Stimulated activated CD8-positive, alpha-beta memory T cell treated with anti-CD3 and anti-CD28 coated beads, Interleukin-15, amount 100 ng/mL, for 1 hour (primary cell): ENCODE measurements at regions not wholly inside any gene's neighbourhood (a gene's known extent, or its start where the extent isn't known, plus 50 kb on each side); places are given as distances from the start of the nearest gene placed in this dataset.

ENCODE experiments used
- DNase-seq: peaks from one replicate; pipeline ENCODE4 v3.0.0-alpha.2; 2020; ENCODE audit warnings: low read depth

GRCh38 chr15:60057554-60057953, 53.4 kb downstream of the FOXB1 start:
- DNase-seq: no peak

DNA sequence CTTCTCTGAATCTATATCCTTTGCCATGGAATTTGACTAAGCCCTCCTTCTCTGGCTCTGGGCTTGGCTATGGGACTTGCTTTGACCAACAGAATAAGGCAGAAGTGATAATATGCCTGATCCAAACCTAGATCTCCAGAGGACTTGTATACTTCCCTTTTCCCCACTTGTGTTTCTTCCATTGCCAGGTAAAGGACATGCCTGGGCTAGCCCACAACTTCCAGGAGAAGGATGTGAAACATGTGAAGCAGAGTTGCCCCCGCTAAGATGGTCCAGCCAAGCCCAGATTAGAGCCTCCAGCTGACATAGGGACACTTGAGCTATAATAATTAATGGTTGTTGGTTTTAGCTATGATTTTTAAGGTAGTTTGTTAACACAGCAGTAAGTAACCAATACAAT, 55.1 kb downstream of the FOXB1 start:
- DNase-seq: no peak

- DNase-seq: no peak
Observed at GRCh38 chr15:60061758-60062157, 57.6 kb downstream of the FOXB1 start.

- DNase-seq: no peak
Observed at GRCh38 chr15:60062826-60063225, 58.7 kb downstream of the FOXB1 start.

GRCh38 chr15:60065951-60066350, 61.8 kb downstream of the FOXB1 start:
- no peak for DNase-seq

- no peak for DNase-seq
Observed at GRCh38 chr15:60070838-60071493, 66.9 kb downstream of the FOXB1 start.

- DNase-seq: no peak
Observed at GRCh38 chr15:60072826-60073465, 68.8 kb downstream of the FOXB1 start.

GRCh38 chr15:60073466-60073840, 69.3 kb downstream of the FOXB1 start:
- no peak for DNase-seq

- no peak for DNase-seq
Observed at GRCh38 chr15:60074181-60074885, 70.2 kb downstream of the FOXB1 start.

GRCh38 chr15:60076045-60076444, 71.9 kb downstream of the FOXB1 start:
- no peak for DNase-seq

- no peak for DNase-seq
Observed at GRCh38 chr15:60076582-60077276, 72.6 kb downstream of the FOXB1 start.

GRCh38 chr15:60077581-60078359, 73.7 kb downstream of the FOXB1 start:
- DNase-seq: no peak

- DNase-seq: no peak
Observed at GRCh38 chr15:60079210-60079609, 75.1 kb downstream of the FOXB1 start.

GRCh38 chr15:60081976-60082375, 77.9 kb downstream of the FOXB1 start:
- DNase-seq: no peak

DNA sequence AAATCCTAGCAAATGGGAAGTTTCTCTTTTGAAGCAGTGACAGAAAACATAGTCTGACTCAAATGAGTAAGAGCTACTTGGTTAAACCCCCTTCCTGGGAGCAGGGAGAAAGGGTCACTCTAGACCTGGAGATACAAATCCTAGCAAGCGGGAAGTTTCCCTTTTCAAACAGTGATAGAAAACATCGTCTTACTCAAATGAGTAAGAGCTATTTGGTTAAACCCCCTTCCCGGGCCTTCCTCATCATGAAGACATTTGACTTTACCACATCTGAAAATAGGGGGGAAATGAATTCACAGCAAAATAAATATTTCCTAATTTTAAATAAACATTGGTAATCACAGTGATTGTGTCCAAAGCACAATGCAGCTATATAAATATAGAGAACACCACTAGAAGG, 79.2 kb downstream of the FOXB1 start:
- no peak for DNase-seq

DNA sequence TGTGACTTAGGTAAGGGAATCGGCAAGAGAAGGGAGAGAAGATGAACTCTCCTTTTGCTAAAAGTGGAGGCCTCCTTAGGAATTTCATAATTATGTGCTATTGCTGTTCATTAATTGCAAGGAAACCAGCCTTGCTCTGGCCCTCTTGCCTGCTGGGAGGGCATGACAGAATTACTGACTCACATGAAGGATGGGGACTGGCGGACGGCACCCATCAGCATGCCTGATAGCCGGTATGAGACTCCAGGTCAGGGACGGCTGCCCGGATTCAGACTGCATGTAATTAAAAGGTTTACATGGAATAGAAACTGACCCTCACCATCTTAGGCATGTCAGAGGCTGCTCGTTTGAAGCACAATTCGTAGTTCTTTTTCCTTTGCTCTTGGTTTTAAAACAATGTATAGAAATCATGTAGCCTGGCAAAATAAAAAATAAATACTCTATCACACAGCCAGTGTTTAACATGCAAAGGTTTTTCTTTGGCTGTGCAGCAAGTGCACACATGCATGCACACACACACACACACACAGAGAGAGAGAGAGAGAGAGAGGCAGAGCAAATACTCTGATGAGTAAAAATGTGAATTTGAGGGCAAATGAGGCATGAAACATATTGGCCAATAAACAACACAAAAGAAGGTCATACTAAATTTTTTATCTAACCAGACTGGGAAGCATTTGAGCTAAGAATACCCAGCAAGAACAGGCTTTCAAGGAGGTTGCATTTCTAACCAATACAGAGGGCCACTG, 82.7 kb downstream of the FOXB1 start:
- DNase-seq: no peak

DNA sequence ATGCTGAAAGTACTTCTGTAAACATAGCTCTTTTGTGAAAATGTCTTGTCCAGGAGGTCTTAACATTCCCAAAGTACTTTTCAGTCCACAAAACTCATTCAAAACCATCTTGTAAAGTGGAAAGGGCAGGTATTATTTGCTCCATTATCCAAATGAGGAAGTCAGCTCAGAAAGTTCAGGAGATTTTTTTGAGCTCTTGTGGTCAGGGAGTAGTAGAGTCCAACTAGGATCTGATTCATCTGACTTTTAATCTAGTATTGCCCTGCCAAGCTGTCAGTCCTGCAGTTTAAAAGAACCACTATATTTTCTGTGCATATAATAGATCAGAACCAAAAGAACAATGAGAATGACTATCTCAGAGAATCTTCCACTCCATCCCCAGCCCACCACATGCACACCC, 83.5 kb downstream of the FOXB1 start:
- no peak for DNase-seq

DNA sequence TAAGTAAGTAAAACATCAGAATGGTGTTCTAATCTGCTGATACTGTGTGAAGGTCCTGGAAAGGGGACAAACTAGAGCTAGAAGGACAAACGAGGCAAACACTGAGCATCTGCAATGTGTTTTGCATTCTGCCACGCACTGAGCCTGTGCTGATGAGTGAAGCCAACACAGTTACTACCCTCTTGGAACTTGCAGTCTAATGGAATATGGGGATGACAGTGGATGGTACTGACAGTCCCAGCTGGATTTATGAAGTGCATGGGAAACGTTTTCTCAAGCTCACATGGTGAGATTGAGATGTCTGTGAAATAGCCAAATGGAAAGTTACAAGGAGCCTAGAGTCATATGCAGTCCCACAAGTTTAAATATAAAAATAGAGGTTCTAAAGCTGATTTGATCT, 86.6 kb downstream of the FOXB1 start:
- DNase-seq: no peak

DNA sequence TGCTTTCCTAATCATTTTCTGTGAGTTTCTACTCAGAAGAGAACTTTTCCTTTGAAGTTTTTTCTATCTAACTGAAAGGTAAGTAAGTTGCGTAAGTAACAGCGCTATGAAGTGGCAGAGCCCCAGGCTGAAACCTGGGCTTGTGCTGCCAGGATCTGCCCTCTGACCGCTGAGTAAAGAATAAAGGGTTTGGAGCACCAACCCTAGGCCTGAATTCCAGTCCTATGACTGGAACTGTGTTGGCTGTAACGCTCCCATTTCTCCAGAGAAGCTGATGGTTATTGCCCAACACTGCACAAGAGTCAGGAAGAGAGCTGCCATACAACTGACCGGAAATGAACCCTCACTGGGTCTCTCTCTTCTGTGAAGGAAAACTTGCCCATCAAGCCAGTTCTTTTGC, 87.0 kb downstream of the FOXB1 start:
- DNase-seq: no peak

- no peak for DNase-seq
Observed at GRCh38 chr15:60091911-60092310, 87.8 kb downstream of the FOXB1 start.
